ENCODE measurements at regions not wholly inside any gene's neighbourhood (a gene's known extent, or its start where the extent isn't known, plus 50 kb on each side); places are given as distances from the start of the nearest gene placed in this dataset.

DNA sequence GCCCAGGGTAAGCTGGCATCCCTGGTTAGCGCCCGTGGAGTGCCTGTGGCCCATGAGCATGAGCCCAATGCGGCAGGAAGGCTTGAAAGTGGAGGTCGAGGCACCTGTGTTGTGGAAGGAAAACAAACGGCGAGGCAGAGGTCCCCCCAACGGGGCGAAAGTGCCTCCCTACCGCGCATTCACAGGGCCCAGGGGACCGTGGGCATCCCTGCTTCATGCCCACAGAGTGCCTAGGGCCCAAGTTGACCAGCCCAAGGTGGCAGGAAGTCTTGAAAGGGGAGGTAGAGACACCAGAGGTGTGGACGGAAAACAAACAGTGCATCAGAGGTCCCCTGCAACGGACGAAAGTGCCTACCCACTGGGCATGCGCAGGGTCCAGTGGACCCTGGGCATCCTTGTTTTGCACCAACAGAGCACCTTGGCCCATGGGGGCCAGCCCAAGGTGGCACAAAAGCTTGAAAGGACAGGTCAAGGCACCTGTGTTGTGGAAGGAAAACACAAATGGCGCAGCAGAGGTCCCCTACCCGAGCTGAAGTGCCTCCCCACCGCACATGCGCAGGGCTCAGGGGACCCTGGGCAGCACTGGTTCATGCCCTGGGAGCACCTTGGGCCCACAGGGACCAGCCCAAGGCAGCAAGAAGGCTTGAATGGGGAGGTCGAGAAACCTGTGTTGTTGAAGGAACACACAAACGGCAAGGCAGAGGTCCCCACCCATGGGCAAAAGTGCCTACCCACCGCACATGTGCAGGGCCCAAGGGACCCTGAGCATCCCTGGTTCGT is 377.5 kb downstream of the ALG10 start:
- no peaks in the 10 kb centered on the region for H3K27me3 ChIP-seq (ENCODE audit: control insufficient read depth, insufficient read depth, low read length)
- H3K36me3 ChIP-seq (ENCODE audit: control insufficient read depth, insufficient read depth, low read length), result no peaks in the 10 kb centered on the region
- FAIRE-seq, result no peak
- TF ChIP-seq CTCF (IDR thresholded peaks at IDR 0.05; ENCODE audit: insufficient read depth, low read length, severe bottlenecking), result no peak
- no peak for DNase-seq (ENCODE audit: low read depth)
- no peak overlapping the region for H3K4me3 ChIP-seq (ENCODE audit: low read depth, low read length)

DNA sequence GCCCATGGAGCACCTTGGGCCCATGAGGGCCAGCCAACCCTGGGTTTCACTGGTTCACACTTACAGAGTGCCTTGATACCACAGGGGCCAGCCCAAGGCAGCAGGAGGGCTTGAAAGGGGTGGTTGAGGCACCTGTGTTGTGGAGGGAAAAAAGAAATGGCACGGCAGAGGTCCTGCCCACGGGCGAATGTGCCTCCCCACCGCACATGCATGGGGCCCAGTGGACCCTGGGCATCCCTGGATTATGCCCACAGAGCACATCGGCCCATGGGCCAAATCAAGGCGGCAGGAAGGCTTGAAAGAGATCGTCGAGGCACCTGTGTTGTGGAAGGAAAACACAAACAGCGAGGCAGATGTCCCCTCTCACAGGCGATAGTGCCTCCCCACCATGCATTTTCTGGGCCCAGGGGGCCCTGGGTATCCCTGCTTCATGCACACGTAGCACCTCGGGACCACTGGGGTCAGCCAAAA is 378.1 kb downstream of the ALG10 start:
- no peak for TF ChIP-seq CTCF (IDR thresholded peaks at IDR 0.05; ENCODE audit: insufficient read depth, low read length, severe bottlenecking)
- H3K36me3 ChIP-seq (ENCODE audit: control insufficient read depth, insufficient read depth, low read length), result no peaks in the 10 kb centered on the region
- DNase-seq (ENCODE audit: low read depth), result no peak

GRCh38 chr12:34400986-34401658 is 378.8 kb downstream of the ALG10 start:
- no peak for TF ChIP-seq CTCF (IDR thresholded peaks at IDR 0.05; ENCODE audit: insufficient read depth, low read length, severe bottlenecking)
- DNase-seq (ENCODE audit: low read depth), result no peak
- H3K27me3 ChIP-seq (ENCODE audit: control insufficient read depth, insufficient read depth, low read length), result no peaks in the 10 kb centered on the region

More for the DNA sequence above, 378.1 kb downstream of the ALG10 start:
- Histone ChIP-seq H3K4me3 (ENCODE audit: low read depth, low read length) (no peak overlapping the region), H3K27me3 (ENCODE audit: control insufficient read depth, insufficient read depth, low read length) (no peaks in the 10 kb centered on the region)
- FAIRE-seq, result no peak

GRCh38 chr12:34401659-34402227 is 379.4 kb downstream of the ALG10 start:
- TF ChIP-seq CTCF (IDR thresholded peaks at IDR 0.05; ENCODE audit: insufficient read depth, low read length, severe bottlenecking), result no peak
- FAIRE-seq, result no peak
- no peaks in the 10 kb centered on the region for H3K27me3 ChIP-seq (ENCODE audit: control insufficient read depth, insufficient read depth, low read length)
- H3K36me3 ChIP-seq (ENCODE audit: control insufficient read depth, insufficient read depth, low read length), result no peaks in the 10 kb centered on the region
- DNase-seq (ENCODE audit: low read depth), result no peak
- no peak overlapping the region for H3K4me3 ChIP-seq (ENCODE audit: low read depth, low read length)

More at GRCh38 chr12:34400986-34401658, 378.8 kb downstream of the ALG10 start:
- no peak for FAIRE-seq
- H3K4me3 ChIP-seq (ENCODE audit: low read depth, low read length), result no peak overlapping the region
- no peaks in the 10 kb centered on the region for H3K36me3 ChIP-seq (ENCODE audit: control insufficient read depth, insufficient read depth, low read length)

DNA sequence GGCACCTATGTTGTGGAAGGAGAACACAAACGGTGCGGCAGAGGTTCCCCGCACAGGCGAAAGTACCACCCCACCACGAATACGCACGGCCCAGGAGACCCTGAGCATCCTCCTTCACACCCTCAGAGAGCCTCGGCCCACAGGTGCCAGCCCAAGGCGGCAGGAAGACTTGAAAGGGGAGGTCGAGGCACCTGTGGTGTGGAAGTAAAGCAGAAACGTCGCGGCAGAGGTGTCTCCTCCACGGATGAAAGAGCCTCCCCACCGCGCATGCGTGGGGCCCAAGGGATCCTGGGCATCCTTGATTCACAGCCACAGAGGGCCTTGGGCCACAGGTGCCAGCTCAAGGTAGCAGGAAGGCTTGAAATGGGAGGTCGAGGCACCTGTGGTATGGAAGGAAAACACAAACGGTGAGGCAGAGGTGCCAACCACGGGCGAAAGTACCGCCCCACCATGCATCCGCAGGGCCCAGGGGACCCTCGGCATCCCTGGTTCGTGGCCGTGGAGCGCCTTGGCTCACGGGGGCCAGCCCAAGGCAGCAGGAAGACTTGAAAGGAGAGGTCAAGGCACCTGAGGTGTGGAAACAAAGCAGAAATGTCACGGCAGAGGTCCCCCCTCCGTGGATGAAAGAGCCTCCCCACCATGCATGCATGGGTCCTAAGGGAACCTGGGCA is 380.1 kb downstream of the ALG10 start:
- no peak for FAIRE-seq
- Histone ChIP-seq H3K36me3 (ENCODE audit: control insufficient read depth, insufficient read depth, low read length) (no peaks in the 10 kb centered on the region), H3K27me3 (ENCODE audit: control insufficient read depth, insufficient read depth, low read length) (no peaks in the 10 kb centered on the region), H3K4me3 (ENCODE audit: low read depth, low read length) (no peak overlapping the region)
- no peak for DNase-seq (ENCODE audit: low read depth)
- TF ChIP-seq CTCF (IDR thresholded peaks at IDR 0.05; ENCODE audit: insufficient read depth, low read length, severe bottlenecking), result no peak
